OCI-LY7 (cell line): ENCODE measurements at regions not wholly inside any gene's neighbourhood (a gene's known extent, or its start where the extent isn't known, plus 50 kb on each side); places are given as distances from the start of the nearest gene placed in this dataset.

Experiments
- BruUV-seq: library from RNA; stranded (reverse); fragments of 400-500 nt; replicated peaks from 2 replicates; lab custom pipeline; 2021; lab: Mats Ljungman, UMichigan
- CTCF ChIA-PET: fragments of 300-600 bp; sonication (Branson Sonifier 250); formaldehyde crosslinking; loops from one replicate; lab custom pipeline; 2022; ENCODE audit warnings: antibody characterized with exemption; ENCODE audit not compliant: unreplicated experiment; lab: Charles Lee
- POLR2A ChIA-PET: fragments of 300-600 bp; sonication (Branson Sonifier 250); formaldehyde crosslinking; loops from one replicate; lab custom pipeline; 2022; ENCODE audit warnings: antibody characterized with exemption; lab: Charles Lee
- DNase-seq: peaks from one replicate; pipeline ENCODE4 v3.0.0-alpha.2; 2015; ENCODE audit warnings: low spot score
- H2AFZ ChIP-seq: fragments of 200-600 bp; sonication (generic), shearing (Covaris generic); 2 replicates; pipeline ENCODE4 v1.6.1; 2014; ENCODE audit warnings: mild to moderate bottlenecking, antibody characterized with exemption, low read length, moderate library complexity
- H3K27ac ChIP-seq: fragments of 200-600 bp; sonication (generic); 2 replicates; pipeline ENCODE4 v1.5.1; 2014; ENCODE audit warnings: mixed run types, low read depth, mild to moderate bottlenecking, moderate library complexity, low read length, inconsistent platforms; ENCODE audit not compliant: poor library complexity, severe bottlenecking
- H3K36me3 ChIP-seq: fragments of 200-600 bp; sonication (generic); 2 replicates; pipeline ENCODE4 v1.6.1; 2014; ENCODE audit warnings: mild to moderate bottlenecking, antibody characterized with exemption, low read length, moderate library complexity, mixed read lengths; ENCODE audit not compliant: insufficient read depth
- H3K4me1 ChIP-seq: fragments of 200-600 bp; sonication (generic); 2 replicates; pipeline ENCODE4 v1.5.1; 2014; ENCODE audit warnings: mild to moderate bottlenecking, low read length; ENCODE audit not compliant: insufficient read depth, poor library complexity, severe bottlenecking
- H3K4me2 ChIP-seq: fragments of 200-600 bp; sonication (generic); 2 replicates; pipeline ENCODE4 v1.6.1; 2014; ENCODE audit warnings: mild to moderate bottlenecking, low read length
- H3K4me3 ChIP-seq: fragments of 200-600 bp; sonication (generic); 2 replicates; pipeline ENCODE4 v1.5.1; 2014; ENCODE audit warnings: mild to moderate bottlenecking, low read depth, low read length; ENCODE audit not compliant: poor library complexity, severe bottlenecking
- H3K79me2 ChIP-seq: fragments of 200-600 bp; sonication (generic); 2 replicates; pipeline ENCODE4 v1.6.1; 2016; ENCODE audit warnings: low read depth, mild to moderate bottlenecking, low read length, moderate library complexity, mixed read lengths; ENCODE audit not compliant: insufficient read depth
- H3K9me2 ChIP-seq: fragments of 200-600 bp; sonication (generic); 2 replicates; pipeline ENCODE4 v1.6.1; 2016; ENCODE audit warnings: mild to moderate bottlenecking, low read length, mixed read lengths; ENCODE audit not compliant: insufficient read depth
- H3K9me3 ChIP-seq: fragments of 200-600 bp; sonication (generic); 2 replicates; pipeline ENCODE4 v1.6.1; 2014; ENCODE audit warnings: mild to moderate bottlenecking, mixed run types, low read length, mixed read lengths
- H4K20me1 ChIP-seq: fragments of 200-600 bp; sonication (generic); 2 replicates; pipeline ENCODE4 v1.6.1; 2014; ENCODE audit warnings: mild to moderate bottlenecking, antibody characterized with exemption, low read length, moderate library complexity, mixed read lengths; ENCODE audit not compliant: insufficient read depth
- EZH2phosphoT487 ChIP-seq: fragments of 200-600 bp; sonication (generic); IDR thresholded peaks from 2 replicates; pipeline ENCODE4 v1.6.1; 2018; ENCODE audit warnings: low read depth, borderline replicate concordance, mild to moderate bottlenecking, mixed run types, antibody characterized with exemption, low read length, moderate library complexity, mixed read lengths
- intact Hi-C: fragments of 100-400 bp; cut with micrococcal nuclease; formaldehyde crosslinking; loops from one replicate; pipeline ENCODE4 v1.10.0; 2022; ENCODE audit not compliant: unreplicated experiment
- TF ChIP-seq, protein P1 (sequence below): fragments of 200-600 bp; sonication (generic); conservative IDR thresholded peaks from 2 replicates; pipeline ENCODE4 v1.5.1; 2014; ENCODE audit warnings: mild to moderate bottlenecking, antibody characterized with exemption, low read length, moderate library complexity, mixed read lengths

DNA sequence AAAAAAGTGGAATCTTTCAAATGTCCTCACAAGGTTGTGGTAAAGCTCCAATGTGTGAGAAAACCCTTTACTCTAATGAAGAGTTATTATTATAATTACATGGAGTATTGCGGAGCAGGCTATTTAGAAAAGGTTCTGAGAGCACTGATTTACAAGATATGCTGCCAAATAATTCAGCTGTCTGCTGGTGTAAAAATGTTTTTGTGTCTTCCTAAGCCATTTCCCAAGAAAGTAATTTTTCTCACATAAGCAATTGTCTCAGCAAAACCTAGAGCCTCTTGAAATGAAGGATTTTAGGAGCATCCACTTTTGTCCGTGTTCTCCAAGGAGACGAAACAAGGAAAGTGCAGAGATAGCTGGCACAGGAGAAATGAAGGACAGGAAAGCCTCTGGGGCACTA, 229.6 kb upstream of the STARD13 start:
- Histone ChIP-seq H3K79me2 (no peaks in the 10 kb centered on the region), H2AFZ (no peak overlapping the region), H3K9me2 (no peaks in the 10 kb centered on the region), H3K27ac (no peak overlapping the region), H3K36me3 (no peaks in the 10 kb centered on the region), H3K4me2 (no peak overlapping the region), H4K20me1 (no peaks in the 10 kb centered on the region), H3K9me3 (no peaks in the 10 kb centered on the region), H3K4me1 (peaks cover 9% of the 10 kb centered on the region), H3K4me3 (no peak overlapping the region)
- TF ChIP-seq EZH2phosphoT487, result no peak
- TF ChIP-seq, protein P1, sequence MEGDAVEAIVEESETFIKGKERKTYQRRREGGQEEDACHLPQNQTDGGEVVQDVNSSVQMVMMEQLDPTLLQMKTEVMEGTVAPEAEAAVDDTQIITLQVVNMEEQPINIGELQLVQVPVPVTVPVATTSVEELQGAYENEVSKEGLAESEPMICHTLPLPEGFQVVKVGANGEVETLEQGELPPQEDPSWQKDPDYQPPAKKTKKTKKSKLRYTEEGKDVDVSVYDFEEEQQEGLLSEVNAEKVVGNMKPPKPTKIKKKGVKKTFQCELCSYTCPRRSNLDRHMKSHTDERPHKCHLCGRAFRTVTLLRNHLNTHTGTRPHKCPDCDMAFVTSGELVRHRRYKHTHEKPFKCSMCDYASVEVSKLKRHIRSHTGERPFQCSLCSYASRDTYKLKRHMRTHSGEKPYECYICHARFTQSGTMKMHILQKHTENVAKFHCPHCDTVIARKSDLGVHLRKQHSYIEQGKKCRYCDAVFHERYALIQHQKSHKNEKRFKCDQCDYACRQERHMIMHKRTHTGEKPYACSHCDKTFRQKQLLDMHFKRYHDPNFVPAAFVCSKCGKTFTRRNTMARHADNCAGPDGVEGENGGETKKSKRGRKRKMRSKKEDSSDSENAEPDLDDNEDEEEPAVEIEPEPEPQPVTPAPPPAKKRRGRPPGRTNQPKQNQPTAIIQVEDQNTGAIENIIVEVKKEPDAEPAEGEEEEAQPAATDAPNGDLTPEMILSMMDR, result no peak
- ChIA-PET CTCF (no interaction called here), POLR2A (interaction anchor here (1.4 kb wide), 1 partner anchor 20 kb away, joined by 4 read pairs; no protein-coding TSS in a partner anchor)
- BruUV-seq, result no TSS peak
- DNase-seq, result no peak
- intact Hi-C loops, result no loop called here

DNA sequence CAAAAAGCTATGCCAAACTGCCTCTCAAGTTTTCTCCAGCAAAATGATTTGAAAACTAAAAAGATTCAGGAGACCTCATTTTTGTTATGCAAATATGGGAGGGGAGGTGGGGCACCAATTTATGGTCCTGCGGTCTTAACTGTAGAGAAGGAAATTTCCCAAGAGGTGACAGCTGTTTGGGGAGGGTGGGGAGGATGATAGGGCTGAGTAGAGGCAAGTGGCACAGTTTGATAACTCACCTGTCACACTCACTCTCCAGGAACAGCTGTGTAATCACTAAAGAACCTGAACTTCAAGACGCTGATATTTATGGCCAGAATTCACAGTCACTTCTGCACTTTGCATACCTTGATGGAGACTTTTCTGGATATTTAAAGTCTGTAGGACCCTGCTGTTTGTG, 232.9 kb upstream of the STARD13 start:
- POLR2A ChIA-PET, result no interaction called here
- no peak overlapping the region for H3K27ac ChIP-seq
- no peak overlapping the region for H3K4me3 ChIP-seq
- no peaks in the 10 kb centered on the region for H3K36me3 ChIP-seq
- H3K4me1 ChIP-seq, result peaks cover 9% of the 10 kb centered on the region
- no peak for DNase-seq
- peak overlapping the region; percentile 21; the same call in 1 of the 2 replicates for H3K4me2 ChIP-seq
- no peak overlapping the region; the same call in 1 of the 2 replicates for H2AFZ ChIP-seq
- CTCF ChIA-PET, result interaction anchor here (0.5 kb wide), 1 partner anchor 427 kb away, joined by 3 read pairs; no protein-coding TSS in a partner anchor
- H3K79me2 ChIP-seq, result no peaks in the 10 kb centered on the region
- intact Hi-C loops, result no loop called here
- no peaks in the 10 kb centered on the region for H3K9me2 ChIP-seq
- H3K9me3 ChIP-seq, result no peaks in the 10 kb centered on the region
- no TSS peak for BruUV-seq
- H4K20me1 ChIP-seq, result no peaks in the 10 kb centered on the region
- TF ChIP-seq, protein P1, result no peak
- no peak for TF ChIP-seq EZH2phosphoT487

DNA sequence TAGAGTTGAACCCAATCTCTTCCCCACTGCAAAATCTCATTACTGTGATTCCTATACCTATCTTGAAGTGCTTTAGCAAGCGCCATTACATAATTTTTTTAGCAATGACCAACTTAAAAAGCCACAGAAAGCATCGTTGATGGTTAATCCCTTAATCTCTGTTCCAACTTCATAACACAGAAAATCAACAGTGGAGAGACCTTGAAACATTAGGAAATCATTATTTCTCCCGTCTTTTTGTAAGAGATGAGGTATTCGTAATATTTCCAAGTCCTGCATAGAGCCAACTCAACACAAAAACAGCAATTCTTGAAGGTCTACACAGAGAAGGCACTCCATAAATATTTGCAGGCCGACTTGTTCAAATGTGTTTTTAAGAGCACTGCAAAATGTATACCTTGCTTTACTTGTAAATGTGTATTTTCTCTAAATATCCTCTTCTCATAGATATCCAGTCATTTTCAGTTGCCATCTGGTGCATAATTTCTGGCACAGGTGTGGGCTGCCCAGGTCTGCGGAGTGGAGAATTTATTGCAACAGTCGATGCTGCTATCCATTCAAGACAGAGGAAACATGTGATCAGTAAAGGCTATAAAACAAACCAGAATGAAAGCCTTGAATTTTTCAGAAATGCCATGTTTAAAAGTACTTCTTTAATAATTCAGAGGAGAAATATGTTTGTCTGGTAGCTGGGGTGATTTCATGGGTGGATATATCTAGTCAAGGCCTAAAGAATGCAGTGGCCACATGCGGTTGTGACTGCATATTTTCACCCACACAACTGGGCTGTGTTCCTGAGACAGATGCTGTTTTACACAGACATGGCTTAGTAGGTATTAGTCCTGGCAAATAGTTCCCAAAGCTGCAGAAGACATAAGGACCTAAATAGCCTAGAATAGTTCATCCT, 234.3 kb upstream of the STARD13 start:
- ChIA-PET CTCF (no interaction called here), POLR2A (no interaction called here)
- H3K9me3 ChIP-seq, result no peaks in the 10 kb centered on the region
- H4K20me1 ChIP-seq, result no peaks in the 10 kb centered on the region
- no peaks in the 10 kb centered on the region for H3K9me2 ChIP-seq
- H2AFZ ChIP-seq, result no peak overlapping the region
- H3K79me2 ChIP-seq, result no peaks in the 10 kb centered on the region
- no peak overlapping the region for H3K4me2 ChIP-seq
- no peak overlapping the region for H3K27ac ChIP-seq
- no peak for TF ChIP-seq EZH2phosphoT487
- TF ChIP-seq, protein P1, result no peak
- intact Hi-C loops, result no loop called here
- H3K4me3 ChIP-seq, result no peak overlapping the region
- no peaks in the 10 kb centered on the region for H3K36me3 ChIP-seq
- DNase-seq, result no peak
- BruUV-seq, result no TSS peak
- H3K4me1 ChIP-seq, result peaks cover 9% of the 10 kb centered on the region
